SK-N-SH (cell line): ENCODE measurements at regions not wholly inside any gene's neighbourhood (a gene's known extent, or its start where the extent isn't known, plus 50 kb on each side); places are given as distances from the start of the nearest gene placed in this dataset.
"Not testable (repeated sequence)": the region's sequence is repeated elsewhere in the genome, so short reads cannot be mapped to it uniquely, and the experiment has no call there.

Source experiments
- CTCF ChIA-PET: fragments of 300-600, 350-600 bp; formaldehyde crosslinking; extraction: SDS; loops from one replicate; lab custom pipeline; 2021; lab: Yijun Ruan, JAX
- POLR2A ChIA-PET: fragments of 350-600 bp; sonication (Branson Sonifier 250); formaldehyde crosslinking; extraction: SDS; loops from one replicate; lab custom pipeline; 2020; ENCODE audit warnings: antibody characterized with exemption, inconsistent platforms; lab: Yijun Ruan, JAX
- DNase-seq: peaks from one replicate; pipeline ENCODE4 v3.0.0; 2012
- H2AFZ ChIP-seq: fragments of 200-600 bp; sonication (generic); 2 replicates; pipeline ENCODE4 v1.8.1; 2016; ENCODE audit warnings: antibody characterized with exemption, mild to moderate bottlenecking, low read depth
- H3F3A ChIP-seq: fragments of 200-600 bp; sonication (generic); replicated peaks from 2 replicates; pipeline ENCODE3; 2016; ENCODE audit warnings: antibody characterized with exemption, mild to moderate bottlenecking; ENCODE audit not compliant: insufficient read depth
- H3K27ac ChIP-seq, 2 experiments: fragments of 200-500 bp in 1 of 2; fragments of 200-600 bp in 1 of 2; sonication (Bioruptor generic) in 1 of 2; sonication (generic), shearing (Covaris generic) in 1 of 2; 2 replicates each; pipeline versions ENCODE4 v1.5.1 to v1.6.1; 2014 to 2016; ENCODE audit warnings: low read depth in 2 of 2, inconsistent platforms in 1 of 2, low read length in 1 of 2, mild to moderate bottlenecking in 1 of 2, mixed read lengths in 1 of 2
- H3K27me3 ChIP-seq: fragments of 200-600 bp; sonication (generic), shearing (Covaris generic); 2 replicates; pipeline ENCODE4 v1.6.1; 2016; ENCODE audit warnings: mixed run types; ENCODE audit not compliant: insufficient read depth
- H3K36me3 ChIP-seq, 2 experiments: fragments of 200-500 bp in 1 of 2; fragments of 200-600 bp in 1 of 2; sonication (Bioruptor generic) in 1 of 2; sonication (generic) in 1 of 2; replicated peaks in 1 of 2; 2 replicates each; pipeline versions ENCODE3 to v1.5.1; 2014 to 2016; ENCODE audit warnings: low read length in 1 of 2, mild to moderate bottlenecking in 1 of 2; ENCODE audit not compliant: insufficient read depth in 2 of 2, control insufficient read depth in 1 of 2
- H3K4me1 ChIP-seq, 2 experiments: fragments of 200-500 bp in 1 of 2; fragments of 200-600 bp in 1 of 2; sonication (Bioruptor generic) in 1 of 2; sonication (generic), shearing (Covaris generic) in 1 of 2; 2 replicates each; pipeline versions ENCODE4 v1.5.1 to v1.6.1; 2014 to 2016; ENCODE audit warnings: low read depth in 1 of 2, low read length in 1 of 2, mixed run types in 1 of 2; ENCODE audit not compliant: insufficient read depth in 2 of 2, control insufficient read depth in 1 of 2
- H3K4me2 ChIP-seq: fragments of 200-600 bp; sonication (generic), shearing (Covaris generic); 2 replicates; pipeline ENCODE4 v1.6.1; 2017; ENCODE audit warnings: mixed run types
- H3K4me3 ChIP-seq, 2 experiments: fragments of 200-500 bp in 1 of 2; fragments of 200-600 bp in 1 of 2; sonication (Bioruptor generic) in 1 of 2; sonication (generic), shearing (Covaris generic) in 1 of 2; 2 replicates each; pipeline versions ENCODE4 v1.5.1 to v1.8.1; 2014 to 2016; ENCODE audit warnings: low read depth in 2 of 2, inconsistent platforms in 1 of 2, low read length in 1 of 2, mild to moderate bottlenecking in 1 of 2, mixed read lengths in 1 of 2, moderate library complexity in 1 of 2
- H3K79me2 ChIP-seq: fragments of 200-600 bp; sonication (generic); 2 replicates; pipeline ENCODE4 v1.8.1; 2017; ENCODE audit warnings: mild to moderate bottlenecking; ENCODE audit not compliant: insufficient read depth
- H3K9ac ChIP-seq: fragments of 200-600 bp; sonication (generic); 2 replicates; pipeline ENCODE4 v1.6.1; 2017; ENCODE audit warnings: mixed run types
- H3K9me2 ChIP-seq: fragments of 200-600 bp; sonication (generic); 2 replicates; pipeline ENCODE4 v1.6.1; 2017; ENCODE audit warnings: mixed run types
- H3K9me3 ChIP-seq: fragments of 200-600 bp; sonication (generic); 2 replicates; pipeline ENCODE4 v1.6.1; 2017; ENCODE audit warnings: mixed run types, mild to moderate bottlenecking, moderate library complexity
- H4K20me1 ChIP-seq: fragments of 200-600 bp; sonication (generic); 2 replicates; pipeline ENCODE4 v1.6.1; 2017; ENCODE audit warnings: mild to moderate bottlenecking, mixed run types; ENCODE audit not compliant: insufficient read depth
- CHD2 ChIP-seq: fragments of 150-350 bp; IDR thresholded peaks from 2 replicates; pipeline ENCODE4 v1.6.1; 2018; ENCODE audit warnings: low read length; ENCODE audit not compliant: partially characterized antibody
- ELF1 ChIP-seq: IDR thresholded peaks from 2 replicates; pipeline ENCODE4 v1.4.0; 2012
- EP300 ChIP-seq, 2 experiments: IDR thresholded peaks; 2 replicates each; pipeline versions ENCODE4 v1.4.0 to v1.6.1; 2012; ENCODE audit warnings: borderline replicate concordance in 1 of 2, low read depth in 1 of 2, low read length in 1 of 2
- FOSL2 ChIP-seq: IDR thresholded peaks from 2 replicates; pipeline ENCODE4 v1.4.0; 2012; ENCODE audit warnings: low read depth, mild to moderate bottlenecking, moderate library complexity, borderline replicate concordance
- FOXJ3 ChIP-seq: sonication (generic); formaldehyde crosslinking; IDR thresholded peaks from 2 replicates; pipeline ENCODE4 v1.5.1; 2020; ENCODE audit warnings: mild to moderate bottlenecking, missing genetic modification reagents
- GATA2 ChIP-seq: sonication (generic); formaldehyde crosslinking; IDR thresholded peaks from 2 replicates; pipeline ENCODE4 v1.5.0; 2020; ENCODE audit warnings: mild to moderate bottlenecking, missing genetic modification reagents
- NFIC ChIP-seq: IDR thresholded peaks from 2 replicates; pipeline ENCODE4 v1.4.0; 2012; ENCODE audit warnings: borderline replicate concordance
- RAD21 ChIP-seq: IDR thresholded peaks from 2 replicates; pipeline ENCODE4 v1.6.1; 2012; ENCODE audit warnings: mild to moderate bottlenecking, low read length
- RFX5 ChIP-seq: IDR thresholded peaks from 2 replicates; pipeline ENCODE4 v1.6.1; 2012; ENCODE audit warnings: mild to moderate bottlenecking, improper control_type of control experiment, low read length
- TEAD4 ChIP-seq: IDR thresholded peaks from 2 replicates; pipeline ENCODE4 v1.4.0; 2012; ENCODE audit warnings: mild to moderate bottlenecking, borderline replicate concordance; ENCODE audit not compliant: insufficient read depth
- WGBS: methylation state at CpG from one replicate; pipeline ENCODE4 v1.1.6; 2017; ENCODE audit warnings: low lambda C conversion rate; 5-methylcytosine and 5-hydroxymethylcytosine counted together
- TF ChIP-seq, protein P1 (sequence below): IDR thresholded peaks from 2 replicates; pipeline ENCODE4; 2012
- TF ChIP-seq, protein P2 (sequence below): fragments of 150-350 bp; IDR thresholded peaks from 2 replicates; pipeline ENCODE4 v1.6.1; 2016; ENCODE audit warnings: mild to moderate bottlenecking, low read depth, low read length

DNA sequence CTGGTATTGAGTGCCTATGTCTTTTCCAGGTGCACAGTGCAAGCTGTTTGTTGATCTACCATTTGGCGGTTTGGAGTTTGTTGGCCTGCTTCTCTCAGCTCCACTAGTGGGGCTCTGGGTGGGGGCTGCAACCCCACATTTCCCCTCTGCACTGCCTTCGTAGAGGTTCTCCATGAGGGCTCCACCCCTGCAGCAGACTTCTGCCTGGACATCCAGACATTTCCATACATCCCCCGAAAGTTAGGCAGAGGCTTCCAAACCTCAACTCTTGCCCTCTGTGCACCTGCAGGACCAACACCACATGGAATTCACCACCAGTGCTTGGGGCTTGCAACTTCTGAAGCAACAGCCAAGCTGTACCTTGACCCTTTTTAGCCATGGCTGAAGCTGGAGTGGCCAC is 1024.1 kb downstream of the TMTC2 start:
- H3K79me2 ChIP-seq, result no peaks in the 10 kb centered on the region
- no peak overlapping the region; a peak in 1 of 4 replicates for H3K4me3 ChIP-seq
- no peak for DNase-seq
- ChIA-PET POLR2A (no interaction called here), CTCF (no interaction called here)
- H3K36me3 ChIP-seq, result no peaks in the 10 kb centered on the region
- H3K27me3 ChIP-seq, result no peaks in the 10 kb centered on the region
- H3K27ac ChIP-seq, result no peak overlapping the region
- no peak overlapping the region for H3K4me2 ChIP-seq
- H3F3A ChIP-seq, result no peaks in the 10 kb centered on the region
- WGBS, result 70% methylated on average over 2 of the region's 3 CpGs
- H3K9me3 ChIP-seq, result no peaks in the 10 kb centered on the region; the same call in 1 of the 2 replicates
- no peaks in the 10 kb centered on the region for H3K4me1 ChIP-seq
- no peak overlapping the region for H3K9ac ChIP-seq
- H4K20me1 ChIP-seq, result no peaks in the 10 kb centered on the region
- no peak overlapping the region for H2AFZ ChIP-seq
- H3K9me2 ChIP-seq, result 0 out of 2 replicates have a peak, but pooled peaks cover 4% of the 10 kb centered on the region
- TF ChIP-seq, protein P1, sequence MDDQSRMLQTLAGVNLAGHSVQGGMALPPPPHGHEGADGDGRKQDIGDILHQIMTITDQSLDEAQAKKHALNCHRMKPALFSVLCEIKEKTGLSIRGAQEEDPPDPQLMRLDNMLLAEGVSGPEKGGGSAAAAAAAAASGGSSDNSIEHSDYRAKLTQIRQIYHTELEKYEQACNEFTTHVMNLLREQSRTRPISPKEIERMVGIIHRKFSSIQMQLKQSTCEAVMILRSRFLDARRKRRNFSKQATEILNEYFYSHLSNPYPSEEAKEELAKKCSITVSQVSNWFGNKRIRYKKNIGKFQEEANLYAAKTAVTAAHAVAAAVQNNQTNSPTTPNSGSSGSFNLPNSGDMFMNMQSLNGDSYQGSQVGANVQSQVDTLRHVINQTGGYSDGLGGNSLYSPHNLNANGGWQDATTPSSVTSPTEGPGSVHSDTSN, result no peak
- TF ChIP-seq RFX5 (no peak), CHD2 (no peak), NFIC (no peak), RAD21 (no peak)
- TF ChIP-seq, protein P2, sequence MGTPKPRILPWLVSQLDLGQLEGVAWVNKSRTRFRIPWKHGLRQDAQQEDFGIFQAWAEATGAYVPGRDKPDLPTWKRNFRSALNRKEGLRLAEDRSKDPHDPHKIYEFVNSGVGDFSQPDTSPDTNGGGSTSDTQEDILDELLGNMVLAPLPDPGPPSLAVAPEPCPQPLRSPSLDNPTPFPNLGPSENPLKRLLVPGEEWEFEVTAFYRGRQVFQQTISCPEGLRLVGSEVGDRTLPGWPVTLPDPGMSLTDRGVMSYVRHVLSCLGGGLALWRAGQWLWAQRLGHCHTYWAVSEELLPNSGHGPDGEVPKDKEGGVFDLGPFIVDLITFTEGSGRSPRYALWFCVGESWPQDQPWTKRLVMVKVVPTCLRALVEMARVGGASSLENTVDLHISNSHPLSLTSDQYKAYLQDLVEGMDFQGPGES, result no peak

GRCh38 chr12:83709899-83710298 is 1023.2 kb downstream of the TMTC2 start:
- Histone ChIP-seq H2AFZ (no peak overlapping the region), H3K27ac (no peak overlapping the region), H3K79me2 (no peaks in the 10 kb centered on the region), H3K4me1 (no peaks in the 10 kb centered on the region), H3K9me2 (no peaks in the 10 kb centered on the region), H3K4me3 (no peak overlapping the region), H3K27me3 (no peaks in the 10 kb centered on the region), H3K36me3 (no peaks in the 10 kb centered on the region), H3K9ac (no peak overlapping the region), H3F3A (no peaks in the 10 kb centered on the region), H3K9me3 (no peaks in the 10 kb centered on the region; the same call in 1 of the 2 replicates), H4K20me1 (no peaks in the 10 kb centered on the region), H3K4me2 (no peak overlapping the region)
- no peak for DNase-seq
- CTCF ChIA-PET, result no interaction called here
- POLR2A ChIA-PET, result no interaction called here
- TF ChIP-seq TEAD4, result no peak
- TF ChIP-seq GATA2 (CRISPR knock-in tag), result no peak

GRCh38 chr12:83700838-83701237 is 1014.1 kb downstream of the TMTC2 start:
- H3K9ac ChIP-seq, result no peak overlapping the region
- TF ChIP-seq EP300 (IDR thresholded peaks at IDR 0.05; ENCODE audit: borderline replicate concordance in 1 of 2, low read depth in 1 of 2, low read length in 1 of 2) (no peak), FOXJ3 (CRISPR knock-in tag) (no peak), ELF1 (no peak), FOSL2 (no peak)
- TF ChIP-seq, protein P2, result no peak
- TF ChIP-seq, all 33 proteins: peak for 0
- no peak for DNase-seq
- 82% methylated on average over 2 of the region's 2 CpGs for WGBS
- no peak overlapping the region for H3K27ac ChIP-seq
- no peaks in the 10 kb centered on the region for H3K9me2 ChIP-seq
- H3K4me2 ChIP-seq, result no peak overlapping the region
- no peaks in the 10 kb centered on the region for H4K20me1 ChIP-seq
- H2AFZ ChIP-seq, result no peak overlapping the region
- POLR2A ChIA-PET, result no interaction called here
- no peaks in the 10 kb centered on the region for H3K27me3 ChIP-seq
- H3K9me3 ChIP-seq, result no peaks in the 10 kb centered on the region
- H3K4me1 ChIP-seq, result no peaks in the 10 kb centered on the region
- H3K79me2 ChIP-seq, result no peaks in the 10 kb centered on the region
- CTCF ChIA-PET, result no interaction called here
- no peak overlapping the region for H3K4me3 ChIP-seq
- no peaks in the 10 kb centered on the region for H3F3A ChIP-seq
- no peaks in the 10 kb centered on the region for H3K36me3 ChIP-seq

GRCh38 chr12:83696311-83696710 is 1009.6 kb downstream of the TMTC2 start:
- H4K20me1 ChIP-seq, H3F3A ChIP-seq, H3K9me2 ChIP-seq, H3K27me3 ChIP-seq, H3K4me1 ChIP-seq, H3K9ac ChIP-seq, H3K27ac ChIP-seq, CTCF ChIA-PET, POLR2A ChIA-PET, H3K4me2 ChIP-seq, H3K36me3 ChIP-seq, H3K4me3 ChIP-seq, DNase-seq, H3K9me3 ChIP-seq, H2AFZ ChIP-seq, H3K79me2 ChIP-seq: not testable (repeated sequence)
- WGBS, result no CpG with 5 or more reads among the region's 13 CpGs
